WTC11 (cell line): ENCODE measurements at regions not wholly inside any gene's neighbourhood (a gene's known extent, or its start where the extent isn't known, plus 50 kb on each side); places are given as distances from the start of the nearest gene placed in this dataset.

ENCODE experiments used
- ATAC-seq: fragments of 200-7000 bp; cut with Tn5 transposase; 2 replicates; pipeline ENCODE4 v1.10.0; 2021; ENCODE audit warnings: mild to moderate bottlenecking, moderate library complexity
- CTCF ChIA-PET: fragments of 300-600 bp; sonication (Branson Sonifier 250); formaldehyde crosslinking; loops from one replicate; lab custom pipeline; 2021; ENCODE audit warnings: antibody characterized with exemption; lab: Charles Lee
- POLR2A ChIA-PET: fragments of 350-600 bp; sonication (Branson Sonifier 250); formaldehyde crosslinking; loops from one replicate; lab custom pipeline; 2021; ENCODE audit warnings: antibody characterized with exemption; lab: Charles Lee
- DNase-seq: peaks from one replicate; pipeline ENCODE4 v3.0.0; 2021; ENCODE audit warnings: low spot score
- H3K27ac Mint-ChIP-seq: 2 replicates; pipeline ENCODE4 v1.8.0; 2021; ENCODE audit warnings: mixed read lengths
- H3K27me3 Mint-ChIP-seq: 2 replicates; pipeline ENCODE4 v1.8.0; 2021; ENCODE audit warnings: low read depth, mild to moderate bottlenecking, moderate library complexity, mixed read lengths
- H3K36me3 Mint-ChIP-seq: 2 replicates; pipeline ENCODE4 v1.8.0; 2021; ENCODE audit warnings: mixed read lengths
- H3K4me1 Mint-ChIP-seq: 2 replicates; pipeline ENCODE4 v1.8.0; 2022; ENCODE audit warnings: mixed read lengths
- H3K4me3 Mint-ChIP-seq: 2 replicates; pipeline ENCODE4 v1.8.0; 2021; ENCODE audit warnings: mild to moderate bottlenecking, moderate library complexity, mixed read lengths
- H3K9me3 Mint-ChIP-seq: 2 replicates; pipeline ENCODE4 v1.8.0; 2021; ENCODE audit warnings: mixed read lengths
- AFF4 ChIP-seq: sonication (generic); formaldehyde crosslinking; IDR thresholded peaks from 2 replicates; pipeline ENCODE4 v1.8.1; 2023; ENCODE audit warnings: mild to moderate bottlenecking, missing genetic modification reagents, borderline replicate concordance
- CREM ChIP-seq: sonication (generic); formaldehyde crosslinking; IDR thresholded peaks from 2 replicates; pipeline ENCODE4 v1.8.1; 2022; ENCODE audit warnings: mild to moderate bottlenecking, missing genetic modification reagents, moderate library complexity
- ERG ChIP-seq: fragments of 250-450 bp; sonication (Bioruptor Pico); IDR thresholded peaks from 2 replicates; pipeline ENCODE4 v1.8.0; 2021; ENCODE audit warnings: mild to moderate bottlenecking
- FOXK1 ChIP-seq: sonication (generic); formaldehyde crosslinking; IDR thresholded peaks from 2 replicates; pipeline ENCODE4 v1.8.0; 2022; ENCODE audit warnings: mild to moderate bottlenecking, moderate library complexity, missing genetic modification reagents
- MAX ChIP-seq: sonication (generic); formaldehyde crosslinking; IDR thresholded peaks from 2 replicates; pipeline ENCODE4 v1.8.0; 2022; ENCODE audit warnings: mild to moderate bottlenecking, missing genetic modification reagents
- NFYB ChIP-seq: sonication (generic); formaldehyde crosslinking; conservative IDR thresholded peaks from 2 replicates; pipeline ENCODE4 v1.8.0; 2022; ENCODE audit warnings: low read depth, missing genetic modification reagents
- NR2C2 ChIP-seq: sonication (generic); formaldehyde crosslinking; IDR thresholded peaks from 2 replicates; pipeline ENCODE4 v1.8.0; 2022; ENCODE audit warnings: mild to moderate bottlenecking, missing genetic modification reagents
- RELA ChIP-seq: sonication (generic); formaldehyde crosslinking; IDR thresholded peaks from 2 replicates; pipeline ENCODE4 v1.8.1; 2022; ENCODE audit warnings: missing genetic modification reagents, mild to moderate bottlenecking, borderline replicate concordance
- SP1 ChIP-seq: sonication (generic); formaldehyde crosslinking; conservative IDR thresholded peaks from 2 replicates; pipeline ENCODE4 v1.8.1; 2022; ENCODE audit warnings: missing genetic modification reagents
- STAT6 ChIP-seq: sonication (generic); formaldehyde crosslinking; conservative IDR thresholded peaks from 2 replicates; pipeline ENCODE4 v1.8.1; 2023; ENCODE audit warnings: mild to moderate bottlenecking, low read depth, missing genetic modification reagents, moderate library complexity
- TEAD1 ChIP-seq: sonication (generic); formaldehyde crosslinking; IDR thresholded peaks from 2 replicates; pipeline ENCODE4 v1.8.0; 2022; ENCODE audit warnings: mild to moderate bottlenecking, missing genetic modification reagents
- TEAD4 ChIP-seq: sonication (generic); formaldehyde crosslinking; IDR thresholded peaks from 2 replicates; pipeline ENCODE4 v1.8.0; 2022; ENCODE audit warnings: mild to moderate bottlenecking, missing genetic modification reagents
- ZBTB43 ChIP-seq: sonication (generic); formaldehyde crosslinking; IDR thresholded peaks from 2 replicates; pipeline ENCODE4 v1.8.1; 2023; ENCODE audit warnings: mild to moderate bottlenecking, missing genetic modification reagents
- ZNF671 ChIP-seq: fragments of 250-450 bp; sonication (Bioruptor Pico); IDR thresholded peaks from 2 replicates; pipeline ENCODE4 v1.8.0; 2021; ENCODE audit warnings: mild to moderate bottlenecking

- no peak for TF ChIP-seq STAT6 (CRISPR knock-in tag)
- TF ChIP-seq, all 79 proteins: peak for 0
These were observed 767.7 kb upstream of the ADGRL2 start (continued) for GRCh38 chr1:81032973-81033425.

- H3K36me3 Mint-ChIP-seq = peaks cover 4% of the 10 kb centered on the region
- CTCF ChIA-PET = no interaction called here
- peaks cover 11% of the 10 kb centered on the region for H3K9me3 Mint-ChIP-seq
- peaks cover 3% of the 10 kb centered on the region; the same call in 1 of the 2 replicates for H3K27me3 Mint-ChIP-seq
- TF ChIP-seq ZNF671 (CRISPR knock-in tag) = no peak
- TF ChIP-seq TEAD4 = no peak
- TF ChIP-seq NFYB (CRISPR knock-in tag) = no peak
- TF ChIP-seq NR2C2 (CRISPR knock-in tag) = no peak
- TF ChIP-seq ZBTB43 (CRISPR knock-in tag) = no peak
- no peak for TF ChIP-seq CREM (CRISPR knock-in tag)
- DNase-seq = no peak
- H3K27ac Mint-ChIP-seq = no peak overlapping the region
- H3K4me3 Mint-ChIP-seq = no peak overlapping the region
- no peaks in the 10 kb centered on the region for H3K4me1 Mint-ChIP-seq
- POLR2A ChIA-PET = no interaction called here
- no peak for ATAC-seq
These were observed 768.4 kb upstream of the ADGRL2 start for GRCh38 chr1:81032374-81032773.

- Mint-ChIP-seq H3K4me1 (no peaks in the 10 kb centered on the region), H3K9me3 (peaks cover 9% of the 10 kb centered on the region), H3K27me3 (peaks cover 12% of the 10 kb centered on the region), H3K27ac (no peak overlapping the region), H3K4me3 (no peak overlapping the region), H3K36me3 (peaks cover 4% of the 10 kb centered on the region)
- ATAC-seq (no peak), DNase-seq (no peak)
- POLR2A ChIA-PET = no interaction called here
- CTCF ChIA-PET = no interaction called here
- TF ChIP-seq TEAD1 (CRISPR knock-in tag) (no peak), ERG (CRISPR knock-in tag) (no peak), RELA (CRISPR knock-in tag) (no peak), AFF4 (CRISPR knock-in tag) (no peak), SP1 (CRISPR knock-in tag) (no peak), MAX (no peak), STAT6 (CRISPR knock-in tag) (no peak), FOXK1 (no peak)
These were observed 770.3 kb upstream of the ADGRL2 start for GRCh38 chr1:81030441-81030840.
